T-helper 9 cell (primary cell): ENCODE measurements at regions not wholly inside any gene's neighbourhood (a gene's known extent, or its start where the extent isn't known, plus 50 kb on each side); places are given as distances from the start of the nearest gene placed in this dataset.

Experiments
- DNase-seq: peaks from one replicate; pipeline ENCODE4 v3.0.0-alpha.2; 2020

DNA sequence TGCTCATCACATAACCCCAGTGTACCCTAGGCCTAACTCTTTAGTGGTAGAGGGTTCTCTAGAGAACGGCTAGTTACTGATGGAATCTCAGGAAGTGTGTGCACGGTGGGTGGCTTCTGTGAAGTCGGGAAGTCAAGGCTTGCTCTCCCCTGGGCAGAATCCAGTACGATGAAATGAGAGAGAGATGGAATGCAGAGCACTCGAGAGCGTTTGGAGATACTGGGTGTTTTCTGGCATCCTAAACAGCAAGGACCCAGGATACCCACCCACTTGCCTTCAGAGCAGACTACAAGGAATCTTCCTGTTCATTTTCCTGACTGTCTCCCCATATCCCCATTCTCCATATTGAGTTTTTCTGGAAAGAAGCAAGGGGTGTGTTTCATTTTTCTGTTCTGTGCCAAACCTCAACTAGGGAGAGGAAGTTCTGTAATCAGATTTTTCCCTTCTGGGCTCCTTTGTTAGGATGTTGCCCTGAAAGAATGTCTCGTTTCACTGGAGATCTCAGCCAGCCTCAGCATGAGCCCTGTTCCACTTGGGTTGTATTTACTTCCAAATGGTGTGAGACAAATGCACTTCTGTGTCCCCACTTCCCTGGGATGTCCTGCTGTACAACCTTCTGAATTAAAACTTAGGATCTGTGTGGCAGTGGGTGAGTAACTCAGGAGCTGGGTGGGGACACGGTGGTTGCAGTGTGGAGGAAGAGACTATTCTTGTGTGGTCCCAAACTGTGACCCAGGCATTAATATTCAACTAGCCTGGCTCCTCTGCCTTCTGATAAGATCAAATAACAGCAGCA, 108.9 kb upstream of the SPRY4 start:
- DNase-seq: no peak

DNA sequence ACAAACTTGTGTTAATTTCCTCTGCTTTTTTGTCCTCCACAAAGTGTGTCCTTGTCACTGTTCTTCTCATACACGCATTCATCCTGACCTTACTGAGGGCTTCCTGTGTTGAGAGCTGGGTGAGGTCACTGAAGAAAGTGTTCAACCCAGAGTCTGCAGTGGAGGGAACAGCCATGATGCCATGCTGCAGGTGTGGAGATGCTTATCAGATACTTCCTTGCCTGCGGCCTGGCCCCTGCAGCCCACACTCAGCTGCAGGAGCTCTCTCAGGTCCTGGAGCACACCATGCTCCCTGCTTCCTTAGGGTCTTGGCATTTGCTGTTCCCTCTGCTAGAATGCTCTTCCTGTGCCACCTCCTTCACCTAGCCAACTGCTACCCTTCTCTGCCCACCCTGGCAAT, 108.1 kb upstream of the SPRY4 start:
- peak; percentile 48 for DNase-seq

DNA sequence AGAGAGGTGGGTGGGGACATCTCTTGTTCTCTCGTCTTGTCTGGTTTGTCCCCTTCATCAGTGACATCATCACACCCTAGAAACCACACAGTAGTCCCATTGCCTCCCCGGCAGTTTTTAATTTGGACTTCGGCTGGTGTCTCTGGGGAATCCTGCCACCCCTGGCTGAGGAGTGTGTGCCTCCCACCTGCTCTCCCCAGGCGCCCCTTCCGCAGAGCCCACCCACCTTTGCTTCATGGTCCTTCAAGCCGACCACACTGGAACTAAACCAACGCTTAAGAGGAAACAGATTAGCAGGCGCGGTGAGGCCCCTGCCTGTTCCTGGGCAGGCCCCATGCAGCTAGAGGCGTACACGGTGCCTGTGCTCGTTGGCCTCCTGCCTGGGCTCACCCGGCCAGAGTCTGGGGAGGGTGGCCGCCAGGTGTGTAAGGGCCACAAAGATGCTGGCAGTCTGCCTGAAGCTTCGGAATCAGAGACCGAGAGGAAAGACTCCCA, 107.6 kb upstream of the SPRY4 start:
- peak; percentile 16 for DNase-seq

DNA sequence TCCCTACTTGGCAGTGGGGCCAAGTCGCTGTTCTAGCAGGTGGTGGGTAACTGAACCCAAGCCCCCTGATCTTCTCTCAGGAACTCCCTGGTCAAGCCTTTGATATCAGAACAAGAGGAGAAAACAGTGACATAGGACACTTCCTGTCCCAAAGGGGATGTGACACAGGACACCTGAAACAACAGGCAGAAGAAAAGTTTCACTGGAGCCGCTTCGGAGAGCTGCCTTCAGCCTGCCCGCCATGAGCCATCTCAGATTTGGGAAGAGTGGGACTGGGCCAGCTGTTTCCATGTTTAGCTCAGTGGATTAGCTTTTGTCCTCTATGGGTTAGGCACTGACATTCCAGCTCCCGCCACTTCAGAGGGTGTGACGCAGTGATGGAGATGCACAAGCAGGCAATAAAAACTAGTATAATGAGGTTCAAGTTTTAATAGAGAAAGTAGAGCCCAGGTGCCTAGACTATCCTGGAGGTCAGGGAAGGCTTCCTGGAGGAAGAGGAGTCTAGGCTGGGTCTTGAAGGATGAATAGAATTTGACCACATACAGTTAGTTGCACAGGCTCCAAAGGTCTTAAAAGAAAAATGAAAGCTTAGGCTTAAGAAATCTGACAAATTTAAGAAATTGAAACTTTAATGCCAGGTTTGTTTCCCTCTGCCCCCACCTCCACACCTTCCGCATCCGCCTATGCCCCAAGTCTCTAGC, 104.1 kb upstream of the SPRY4 start:
- DNase-seq: no peak

DNA sequence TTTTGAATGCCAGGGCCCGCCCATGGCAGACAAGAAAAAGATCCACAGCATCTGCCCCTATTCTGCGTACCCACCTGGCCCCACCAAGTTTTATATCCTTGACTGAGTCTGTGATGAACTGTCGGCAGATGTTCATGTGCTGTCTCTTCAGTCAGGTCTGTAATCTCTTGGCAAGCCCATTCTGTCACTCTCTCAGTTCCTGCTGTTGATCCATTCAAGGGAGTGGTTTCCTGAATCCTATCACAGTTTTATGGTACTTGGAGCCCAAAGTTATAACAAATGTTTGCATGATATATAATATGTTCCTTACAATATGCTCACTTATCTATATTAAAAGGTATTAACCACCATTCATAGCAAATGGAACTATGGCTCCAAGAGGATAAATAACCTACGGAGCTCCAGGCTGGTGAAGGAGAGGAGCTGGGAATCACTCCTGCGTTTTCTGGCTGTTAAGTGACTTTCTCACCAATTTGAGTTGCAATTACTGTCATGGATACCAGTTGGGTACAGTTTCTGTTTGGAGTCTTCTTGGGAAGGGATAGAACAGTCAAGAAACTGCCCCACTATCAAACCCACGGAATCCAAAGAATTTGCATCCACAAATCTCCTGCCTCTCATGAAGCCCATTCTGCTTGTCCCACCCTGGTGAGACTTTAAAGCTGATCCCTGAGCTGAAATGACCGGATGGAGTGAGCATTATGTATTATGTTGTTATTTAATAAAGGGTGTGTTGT, 103.4 kb upstream of the SPRY4 start:
- no peak for DNase-seq

DNA sequence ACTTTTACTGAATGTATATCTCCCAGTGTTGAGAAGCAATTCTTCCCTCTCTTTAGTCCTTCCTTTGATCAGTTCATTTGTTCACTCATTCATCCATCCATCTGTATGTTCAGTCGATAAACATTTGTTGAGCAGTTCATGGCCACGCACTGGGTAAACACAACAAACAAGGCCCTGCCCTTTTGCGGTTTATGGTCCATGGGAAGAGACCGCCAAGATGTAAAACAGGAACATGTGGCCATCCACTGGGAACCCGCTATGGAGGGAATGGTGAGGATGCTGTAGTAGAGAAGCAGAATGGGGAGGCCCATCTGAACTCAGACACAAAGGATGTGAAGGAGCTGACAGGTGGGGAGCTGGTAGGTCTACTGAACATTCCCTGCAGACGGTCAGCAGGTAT, 102.7 kb upstream of the SPRY4 start:
- no peak for DNase-seq

DNA sequence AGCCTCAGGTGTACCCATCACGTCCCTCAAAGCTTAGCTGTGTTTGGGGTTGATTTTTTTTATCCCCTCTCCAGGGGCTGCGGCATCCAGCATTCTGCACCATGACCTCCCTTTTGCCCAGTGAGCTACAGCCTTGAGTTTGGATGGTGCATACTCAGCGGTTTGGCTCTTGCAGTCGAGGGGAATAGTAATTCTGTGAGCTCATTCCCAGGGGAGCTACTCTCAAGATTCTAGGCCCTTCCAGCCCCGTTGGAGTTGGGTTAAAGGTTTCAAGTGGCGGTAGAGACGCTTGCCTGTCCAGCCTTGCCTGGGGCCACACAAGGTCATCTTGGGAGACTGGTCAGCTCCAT, 102.2 kb upstream of the SPRY4 start:
- no peak for DNase-seq

DNA sequence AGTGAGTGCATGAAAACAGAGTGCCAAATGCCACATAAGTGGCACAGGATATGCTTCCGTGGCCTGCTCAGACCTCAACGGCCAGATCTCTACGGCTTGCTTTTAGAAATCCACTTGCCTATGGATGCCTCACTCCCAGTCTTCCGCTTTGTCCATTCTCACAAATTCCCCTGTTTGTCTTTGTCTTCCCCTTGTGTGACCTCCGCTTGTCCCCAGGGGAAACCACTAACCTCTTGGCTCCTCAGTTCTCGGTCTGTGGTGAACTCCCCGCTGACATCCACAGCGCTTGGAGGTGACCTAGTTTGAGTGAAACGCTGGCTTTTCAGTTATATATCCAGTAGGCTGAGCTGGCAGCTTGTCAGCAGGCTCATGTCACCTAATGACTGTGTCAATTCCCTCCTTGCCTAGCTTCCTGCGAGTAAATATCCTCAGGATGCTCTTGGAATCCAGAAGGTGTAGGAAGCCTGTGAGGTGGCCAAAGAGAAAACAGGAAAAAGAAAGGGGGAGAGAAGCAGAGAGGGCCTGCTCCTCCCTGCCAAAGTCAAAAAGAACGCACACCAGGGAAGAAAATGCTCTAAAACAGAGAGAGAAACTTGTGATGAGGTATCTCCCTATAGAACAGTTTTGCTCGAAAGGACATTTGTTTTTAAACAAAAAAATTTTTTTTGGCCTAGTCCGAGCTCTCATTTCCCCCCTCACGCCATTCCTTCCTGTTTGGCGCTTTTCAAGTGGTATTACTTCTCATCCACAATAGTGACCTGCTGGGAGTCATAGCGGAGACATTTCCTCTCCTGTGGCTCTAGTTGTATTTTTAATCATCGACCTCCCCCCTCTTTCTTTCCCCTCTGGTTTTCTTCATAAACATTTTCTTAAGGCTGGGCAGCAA, 101.6 kb upstream of the SPRY4 start:
- peak; percentile 43 for DNase-seq

DNA sequence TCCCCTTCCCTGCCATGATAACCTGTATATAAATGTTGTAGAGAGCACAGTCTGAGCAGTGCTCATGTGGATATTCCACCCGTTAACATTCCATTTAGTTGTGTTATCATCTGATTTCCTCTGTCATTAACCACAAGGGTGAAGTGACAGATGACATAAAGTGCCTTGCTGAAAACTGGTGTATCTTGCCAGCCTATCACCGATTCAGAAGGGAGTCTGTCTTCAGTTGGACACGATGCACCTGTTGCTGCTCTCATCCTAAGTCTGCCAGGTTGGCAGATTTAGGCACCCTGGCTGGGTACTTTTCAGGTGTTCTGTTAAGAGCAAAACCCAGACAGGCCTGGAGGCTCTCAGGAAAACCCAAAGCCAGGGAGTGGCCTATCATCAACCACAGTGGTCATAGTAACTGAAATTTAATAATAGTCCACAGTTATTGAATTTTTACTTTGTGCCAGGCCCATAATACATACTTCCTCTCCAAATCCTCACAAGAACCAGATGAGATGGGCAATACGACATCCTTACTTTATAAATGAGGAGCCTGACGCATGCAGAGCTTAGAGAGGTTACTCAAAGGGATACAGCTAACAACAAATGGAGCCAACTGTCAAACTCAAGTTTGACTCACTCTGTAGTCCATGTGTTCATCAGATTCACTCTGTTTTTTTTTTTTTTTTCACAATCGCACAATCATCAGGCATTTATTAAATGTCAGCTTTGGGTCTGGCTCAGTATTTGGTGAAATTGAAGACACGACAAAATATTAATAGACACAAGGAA, 100.7 kb upstream of the SPRY4 start:
- DNase-seq: no peak

DNA sequence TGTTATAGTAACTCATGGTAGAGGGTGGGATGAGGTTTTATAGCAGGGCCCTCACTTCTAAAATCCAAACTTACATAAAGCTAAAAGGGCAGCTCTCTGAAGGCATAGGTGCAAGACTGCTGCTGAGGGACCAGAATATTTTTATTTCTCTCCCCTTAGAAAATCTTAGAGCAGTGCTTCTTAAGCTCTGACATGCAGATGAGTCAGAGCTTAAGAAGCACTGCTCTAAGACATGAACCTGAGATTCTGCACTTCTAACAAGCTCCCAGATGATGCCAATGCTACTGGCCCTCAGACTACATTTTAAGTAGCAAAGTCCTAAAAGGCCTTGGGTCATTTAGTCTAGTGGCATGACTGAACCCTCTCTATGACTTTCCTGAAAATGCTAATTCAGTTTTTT, 97.6 kb upstream of the SPRY4 start:
- no peak for DNase-seq

DNA sequence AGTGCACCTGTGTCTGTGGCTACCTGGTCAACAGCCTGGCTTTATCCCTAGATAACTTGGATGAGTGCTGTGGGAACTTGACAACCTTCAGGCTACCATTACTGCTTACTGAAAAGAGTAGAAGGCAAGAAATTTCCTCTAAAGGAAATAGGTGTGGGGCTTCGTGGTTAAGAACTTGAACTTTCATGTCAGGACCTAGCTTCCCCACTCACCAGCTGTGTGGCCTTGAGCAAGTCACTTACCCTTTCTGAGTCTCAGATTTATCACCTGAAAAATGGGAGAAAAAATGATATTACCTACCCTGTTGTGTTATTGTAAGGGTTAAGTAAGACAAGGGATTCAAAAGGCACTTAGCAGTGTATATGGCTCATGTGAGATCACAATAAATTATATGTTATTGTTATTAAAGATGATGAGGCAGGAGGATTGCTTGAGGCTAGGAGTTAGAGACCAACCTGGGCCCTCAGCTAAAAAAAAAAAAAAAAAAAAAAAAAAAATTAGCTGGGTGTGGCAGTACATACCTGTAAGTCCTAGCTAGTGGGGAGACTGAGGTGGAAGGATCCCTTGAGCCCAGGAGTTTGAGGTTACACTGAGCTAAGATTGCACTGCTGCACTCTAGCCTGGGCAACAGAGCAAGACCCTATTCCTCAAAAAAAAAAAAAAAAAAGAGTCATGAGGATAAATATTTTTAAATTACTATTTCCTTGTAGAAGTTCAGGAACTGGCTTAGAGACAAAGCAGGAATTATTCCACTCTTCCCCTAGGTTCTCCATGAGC, 97.0 kb upstream of the SPRY4 start:
- DNase-seq: no peak

DNA sequence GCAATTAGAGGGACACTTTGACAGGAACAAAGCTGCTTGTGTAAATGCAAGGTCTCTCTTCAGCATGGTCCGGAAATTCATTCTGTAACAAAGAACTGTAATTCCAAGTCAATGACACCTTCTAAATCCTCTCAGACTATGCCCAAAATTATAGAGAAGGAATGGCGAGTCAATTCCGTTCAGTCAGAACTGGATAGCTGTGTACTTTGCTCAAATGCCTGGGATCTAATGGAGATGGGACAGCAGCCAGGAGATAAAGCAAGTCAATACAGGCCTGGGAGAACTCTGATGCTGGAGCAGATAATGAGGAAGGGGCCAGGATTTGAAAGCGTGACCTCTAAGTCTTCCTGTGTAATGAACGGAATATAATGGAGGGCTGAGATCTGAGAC, 96.4 kb upstream of the SPRY4 start:
- DNase-seq: no peak

DNA sequence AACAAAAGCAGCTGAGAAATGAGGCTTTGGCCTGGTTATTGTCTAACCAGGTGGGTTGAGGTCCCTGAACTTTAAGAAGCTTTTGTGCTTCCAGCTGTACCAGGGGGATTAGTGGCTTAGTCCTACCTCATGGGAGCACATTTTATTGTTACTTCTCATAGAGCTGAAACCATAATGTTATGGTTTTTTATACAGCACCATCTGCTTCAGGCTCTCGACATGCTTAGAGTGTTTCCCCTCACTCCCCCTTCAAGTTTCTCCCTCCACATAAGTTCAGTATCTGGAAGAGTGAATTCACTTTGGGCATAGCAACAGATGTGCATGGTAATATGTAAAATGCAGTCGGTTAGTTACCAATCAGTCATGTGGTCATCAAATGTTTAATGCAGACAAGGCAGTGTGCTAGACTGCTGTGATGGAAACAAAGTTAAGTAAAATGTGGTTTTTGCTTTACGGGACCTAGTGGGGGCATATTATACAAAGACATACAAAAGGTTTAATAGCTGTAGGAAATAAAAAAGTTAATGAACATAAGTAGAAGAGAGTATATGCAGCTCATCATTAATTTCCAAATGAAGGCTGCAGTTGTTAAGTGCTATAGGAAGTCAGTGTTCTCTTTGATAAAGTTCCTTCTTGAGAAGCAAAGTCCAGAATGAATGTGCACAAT, 95.9 kb upstream of the SPRY4 start:
- no peak for DNase-seq

DNA sequence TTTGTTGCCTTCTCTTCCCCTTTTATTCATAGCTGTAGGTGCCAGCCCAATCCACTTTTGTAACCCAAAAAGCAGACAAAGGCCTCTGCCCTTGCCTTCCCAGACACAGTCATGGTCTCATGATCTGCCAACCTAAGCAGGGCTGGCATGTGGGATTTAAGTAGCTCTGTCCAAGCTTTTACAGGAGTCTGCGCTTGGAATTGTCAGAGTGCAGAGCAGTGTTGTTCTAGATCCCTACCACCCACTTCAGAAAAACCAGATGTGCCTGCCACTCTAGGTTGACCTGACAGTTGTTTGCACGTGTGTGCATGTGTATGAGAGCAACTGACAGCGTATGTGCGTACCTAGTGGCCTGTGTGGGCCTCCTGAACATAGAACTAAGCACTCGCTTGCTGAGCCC, 87.8 kb upstream of the SPRY4 start:
- DNase-seq: no peak

DNA sequence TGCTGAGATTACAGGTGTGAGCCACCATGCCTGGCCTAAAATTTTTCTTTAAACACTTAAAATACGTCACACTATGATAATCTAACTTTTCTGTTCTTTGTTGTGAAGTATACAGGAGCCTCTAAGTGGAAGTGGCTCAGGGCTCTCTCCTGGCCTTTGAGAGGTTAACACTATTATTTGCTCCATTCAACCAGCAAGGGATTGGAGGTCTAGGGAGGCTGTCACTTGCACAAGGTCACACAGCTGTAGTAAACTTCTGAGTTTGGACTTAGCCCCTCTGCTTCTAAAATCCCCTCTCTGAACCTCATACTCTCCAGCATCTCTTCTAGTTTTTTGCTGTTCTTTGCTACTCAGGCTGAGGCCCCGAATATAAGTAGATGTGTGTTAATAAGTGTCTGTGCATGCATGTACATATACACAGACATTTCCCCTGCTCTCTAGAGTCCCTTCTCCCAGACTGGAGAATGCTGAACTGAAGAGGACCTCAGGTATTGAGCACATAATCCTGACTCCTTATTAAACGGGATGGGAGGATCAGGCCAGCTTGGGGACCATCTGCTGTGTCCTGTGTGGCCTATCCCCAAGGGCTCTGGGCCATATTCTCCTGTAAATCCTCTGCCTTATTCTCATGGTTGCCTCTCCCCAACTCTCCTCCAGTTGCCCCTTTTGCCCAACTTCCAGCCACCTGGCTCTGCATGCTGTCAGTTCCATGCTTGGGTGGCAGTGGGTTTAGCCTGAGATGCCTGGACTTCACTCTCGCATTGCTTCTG, 87.0 kb upstream of the SPRY4 start:
- DNase-seq: no peak

DNA sequence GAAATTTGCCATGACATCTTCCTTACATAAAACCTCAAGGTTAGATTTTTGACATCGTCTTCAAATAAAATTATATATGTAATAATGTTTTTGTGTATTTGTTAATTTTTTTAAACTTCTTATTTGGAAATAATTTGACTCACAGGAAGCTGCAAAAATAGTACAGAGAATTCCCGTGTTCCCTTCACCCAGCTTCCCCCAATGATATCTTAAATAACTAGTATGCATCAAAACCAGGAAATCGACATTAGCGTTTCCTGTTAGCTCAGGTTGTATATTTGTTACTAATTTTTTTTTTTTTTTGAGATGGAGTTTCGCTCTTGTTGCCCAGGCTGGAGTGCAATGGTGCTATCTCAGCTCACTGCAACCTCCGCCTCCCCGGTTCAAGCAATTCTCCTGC, 86.3 kb upstream of the SPRY4 start:
- no peak for DNase-seq

DNA sequence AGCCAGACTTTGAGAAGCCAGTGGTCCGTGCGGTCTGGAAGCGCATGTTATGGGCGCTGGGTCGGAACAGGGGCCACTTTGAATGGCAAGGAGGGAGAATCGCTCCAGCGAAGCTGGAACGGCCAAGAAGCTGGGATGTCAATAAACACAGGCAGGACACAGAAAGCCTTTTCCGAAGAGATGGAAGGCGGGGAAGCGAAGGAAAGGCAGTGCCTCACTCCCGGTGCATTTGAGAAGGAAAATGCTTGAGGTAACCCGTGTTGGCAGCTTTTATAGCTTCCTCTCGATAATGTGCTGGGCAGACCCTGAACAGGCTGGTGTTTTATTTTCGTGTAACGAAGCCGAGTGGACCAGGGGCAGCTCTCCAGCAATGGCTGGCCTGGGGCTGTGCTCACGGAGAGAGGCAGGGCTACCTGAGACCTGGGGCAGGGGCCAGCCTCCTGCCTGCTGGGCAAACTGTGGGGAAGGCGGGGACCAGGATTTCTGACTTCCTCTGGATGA, 84.2 kb upstream of the SPRY4 start:
- no peak for DNase-seq

DNA sequence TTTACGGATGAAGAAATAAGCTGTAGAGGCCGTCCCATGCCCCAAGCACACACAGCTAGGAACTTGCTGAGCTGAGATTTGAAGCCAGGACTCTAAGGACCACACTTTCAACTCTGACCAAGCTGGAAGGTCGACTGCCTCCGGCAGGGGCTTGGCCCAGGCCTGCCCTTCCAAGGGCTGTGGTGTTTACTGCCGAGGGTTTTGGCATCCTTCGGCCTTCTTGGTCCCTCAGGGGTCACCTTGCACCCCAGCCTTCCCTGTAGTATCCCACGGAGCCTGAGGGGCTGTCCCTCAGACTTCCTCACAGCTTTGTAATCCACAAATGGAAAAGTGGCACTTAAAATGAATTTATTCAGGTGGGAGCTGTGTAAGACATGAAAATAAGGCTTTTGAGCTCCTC, 83.7 kb upstream of the SPRY4 start:
- DNase-seq: no peak

DNA sequence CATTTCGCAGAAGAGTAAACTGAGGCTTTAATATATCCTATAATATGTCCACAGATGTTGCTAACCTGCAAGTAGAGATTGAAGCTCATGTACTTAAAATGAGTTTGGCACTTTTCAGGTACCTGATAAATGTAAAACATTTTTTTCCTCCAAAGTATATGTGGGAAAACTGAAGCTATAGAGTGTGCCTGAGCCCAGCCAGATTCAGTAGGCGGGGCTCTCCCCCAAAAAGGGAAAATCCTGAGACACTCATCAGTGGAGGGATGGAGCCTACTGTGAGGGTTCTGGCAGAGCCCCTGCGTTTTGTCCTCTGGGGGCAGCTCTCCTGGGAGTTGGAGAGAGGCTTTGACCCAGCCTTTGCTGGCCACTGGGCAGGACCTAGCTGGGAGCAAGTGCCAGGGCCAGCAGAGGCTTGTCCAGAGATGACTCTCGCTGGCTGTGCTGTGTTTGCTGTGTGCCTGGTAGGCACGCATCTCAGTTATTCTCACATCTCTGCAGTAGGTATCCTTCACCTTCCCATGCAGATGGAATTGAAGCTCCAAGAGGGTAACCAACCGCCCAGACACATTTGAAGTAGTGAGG, 81.1 kb upstream of the SPRY4 start:
- no peak for DNase-seq
